ENCODE measurements at regions not wholly inside any gene's neighbourhood (a gene's known extent, or its start where the extent isn't known, plus 50 kb on each side); places are given as distances from the start of the nearest gene placed in this dataset.

- DNase-seq (ENCODE audit: insufficient read length) (no peak), FAIRE-seq (no peak)
- TF ChIP-seq POLR2AphosphoS5 (IDR thresholded peaks at IDR 0.05; ENCODE audit: low read depth, low read length) (no peak), TAF1 (IDR thresholded peaks at IDR 0.05; ENCODE audit: borderline replicate concordance, low read depth, low read length) (no peak)
Observed at GRCh38 chr1:90396917-90397316, 320.2 kb downstream of the BARHL2 start.

- no peak for FAIRE-seq
- no peak for TF ChIP-seq TAF1 (IDR thresholded peaks at IDR 0.05; ENCODE audit: borderline replicate concordance, low read depth, low read length)
- no peak for DNase-seq (ENCODE audit: insufficient read length)
Observed at GRCh38 chr1:90394247-90394646, 322.9 kb downstream of the BARHL2 start.

GRCh38 chr1:90393025-90393424 is 324.1 kb downstream of the BARHL2 start:
- FAIRE-seq (no peak), DNase-seq (ENCODE audit: insufficient read length) (no peak)
- TF ChIP-seq POLR2A (IDR thresholded peaks at IDR 0.05; ENCODE audit: low read depth, low read length), result no peak
- TF ChIP-seq TAF1 (IDR thresholded peaks at IDR 0.05; ENCODE audit: borderline replicate concordance, low read depth, low read length), result no peak
- TF ChIP-seq POLR2AphosphoS5 (IDR thresholded peaks at IDR 0.05; ENCODE audit: low read depth, low read length), result no peak

- FAIRE-seq (no peak), DNase-seq (ENCODE audit: insufficient read length) (no peak)
- TF ChIP-seq TAF1 (IDR thresholded peaks at IDR 0.05; ENCODE audit: borderline replicate concordance, low read depth, low read length), result no peak
- TF ChIP-seq POLR2A (IDR thresholded peaks at IDR 0.05; ENCODE audit: low read depth, low read length), result no peak
Observed at GRCh38 chr1:90391126-90391525, 326.0 kb downstream of the BARHL2 start.

GRCh38 chr1:90387805-90388204 is 329.3 kb downstream of the BARHL2 start:
- no peak for DNase-seq (ENCODE audit: insufficient read length)
- TF ChIP-seq TAF1 (IDR thresholded peaks at IDR 0.05; ENCODE audit: borderline replicate concordance, low read depth, low read length) (no peak), POLR2AphosphoS5 (IDR thresholded peaks at IDR 0.05; ENCODE audit: low read depth, low read length) (no peak), POLR2A (IDR thresholded peaks at IDR 0.05; ENCODE audit: low read depth, low read length) (no peak)
- FAIRE-seq, result no peak

GRCh38 chr1:90386899-90387720 is 330.0 kb downstream of the BARHL2 start:
- DNase-seq (ENCODE audit: insufficient read length) (no peak), FAIRE-seq (no peak)
- TF ChIP-seq TAF1 (IDR thresholded peaks at IDR 0.05; ENCODE audit: borderline replicate concordance, low read depth, low read length) (no peak), POLR2AphosphoS5 (IDR thresholded peaks at IDR 0.05; ENCODE audit: low read depth, low read length) (no peak), POLR2A (IDR thresholded peaks at IDR 0.05; ENCODE audit: low read depth, low read length) (no peak)

- no peak for TF ChIP-seq TAF1 (IDR thresholded peaks at IDR 0.05; ENCODE audit: borderline replicate concordance, low read depth, low read length)
- TF ChIP-seq POLR2A (IDR thresholded peaks at IDR 0.05; ENCODE audit: low read depth, low read length), result no peak
- TF ChIP-seq POLR2AphosphoS5 (IDR thresholded peaks at IDR 0.05; ENCODE audit: low read depth, low read length), result no peak
- FAIRE-seq, result no peak
Observed at GRCh38 chr1:90384193-90384592, 332.9 kb downstream of the BARHL2 start.

GRCh38 chr1:90382161-90382560 is 334.9 kb downstream of the BARHL2 start:
- FAIRE-seq (no peak), DNase-seq (ENCODE audit: insufficient read length) (no peak)
- TF ChIP-seq POLR2A (IDR thresholded peaks at IDR 0.05; ENCODE audit: low read depth, low read length) (no peak), POLR2AphosphoS5 (IDR thresholded peaks at IDR 0.05; ENCODE audit: low read depth, low read length) (no peak), TAF1 (IDR thresholded peaks at IDR 0.05; ENCODE audit: borderline replicate concordance, low read depth, low read length) (no peak)

More at GRCh38 chr1:90384193-90384592, 332.9 kb downstream of the BARHL2 start:
- no peak for DNase-seq (ENCODE audit: insufficient read length)

- FAIRE-seq, result no peak
- TF ChIP-seq POLR2AphosphoS5 (IDR thresholded peaks at IDR 0.05; ENCODE audit: low read depth, low read length) (no peak), TAF1 (IDR thresholded peaks at IDR 0.05; ENCODE audit: borderline replicate concordance, low read depth, low read length) (no peak), POLR2A (IDR thresholded peaks at IDR 0.05; ENCODE audit: low read depth, low read length) (no peak)
- DNase-seq (ENCODE audit: insufficient read length), result no peak
Observed at GRCh38 chr1:90381598-90381997, 335.5 kb downstream of the BARHL2 start.

GRCh38 chr1:90371448-90371813 is 345.7 kb downstream of the BARHL2 start:
- DNase-seq (ENCODE audit: insufficient read length) (no peak), FAIRE-seq (no peak)
- TF ChIP-seq POLR2AphosphoS5 (IDR thresholded peaks at IDR 0.05; ENCODE audit: low read depth, low read length), result no peak
- TF ChIP-seq POLR2A (IDR thresholded peaks at IDR 0.05; ENCODE audit: low read depth, low read length), result no peak

- no peak for TF ChIP-seq POLR2AphosphoS5 (IDR thresholded peaks at IDR 0.05; ENCODE audit: low read depth, low read length)
- TF ChIP-seq POLR2A (IDR thresholded peaks at IDR 0.05; ENCODE audit: low read depth, low read length), result no peak
- TF ChIP-seq TAF1 (IDR thresholded peaks at IDR 0.05; ENCODE audit: borderline replicate concordance, low read depth, low read length), result no peak
- no peak for FAIRE-seq
- no peak for DNase-seq (ENCODE audit: insufficient read length)
Observed at GRCh38 chr1:90370686-90371447, 346.2 kb downstream of the BARHL2 start.

- DNase-seq (ENCODE audit: insufficient read length) (no peak), FAIRE-seq (no peak)
- TF ChIP-seq POLR2AphosphoS5 (IDR thresholded peaks at IDR 0.05; ENCODE audit: low read depth, low read length), result no peak
- no peak for TF ChIP-seq POLR2A (IDR thresholded peaks at IDR 0.05; ENCODE audit: low read depth, low read length)
- TF ChIP-seq TAF1 (IDR thresholded peaks at IDR 0.05; ENCODE audit: borderline replicate concordance, low read depth, low read length), result no peak
Observed at GRCh38 chr1:90362163-90362562, 354.9 kb downstream of the BARHL2 start.

All from GM12892 (cell line).